Middle frontal gyrus (tissue), 1 donor: ENCODE measurements at regions not wholly inside any gene's neighbourhood (a gene's known extent, or its start where the extent isn't known, plus 50 kb on each side); places are given as distances from the start of the nearest gene placed in this dataset.
"Not testable (repeated sequence)": the region's sequence is repeated elsewhere in the genome, so short reads cannot be mapped to it uniquely, and the experiment has no call there.

Experiments
- DNase-seq: peaks from one replicate; pipeline ENCODE4 v3.0.0-alpha.2; 2015; ENCODE audit warnings: low spot score; ENCODE audit errors: extremely low spot score

DNA sequence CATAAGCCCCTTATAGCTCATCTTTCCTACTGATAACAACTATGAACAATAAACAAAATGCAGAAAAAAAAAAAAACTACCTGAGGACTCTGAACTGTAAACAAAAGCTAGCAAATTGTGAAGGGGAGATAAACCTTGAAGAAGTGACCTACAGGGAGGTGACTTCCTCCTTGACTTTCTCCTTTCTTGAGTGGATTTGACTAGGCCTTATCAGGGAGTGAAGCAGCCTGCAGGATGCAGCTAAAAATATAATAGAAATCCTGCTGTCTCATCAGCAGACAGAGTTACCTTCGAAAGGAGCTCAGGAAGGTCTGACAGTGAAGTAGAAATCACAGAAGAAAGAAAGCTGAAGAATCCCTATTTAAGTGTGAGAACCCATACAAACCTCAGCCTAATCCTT, 322.0 kb upstream of the HTR1E start:
- DNase-seq: no peak

GRCh38 chr6:86609549-86610388, 327.6 kb upstream of the HTR1E start:
- DNase-seq: no peak

GRCh38 chr6:86603364-86603763, 334.0 kb upstream of the HTR1E start:
- not testable (repeated sequence) for DNase-seq

- not testable (repeated sequence) for DNase-seq
These were observed 335.2 kb upstream of the HTR1E start for GRCh38 chr6:86602093-86602492.

- DNase-seq: not testable (repeated sequence)
These were observed 338.4 kb upstream of the HTR1E start for GRCh38 chr6:86598969-86599368.

DNA sequence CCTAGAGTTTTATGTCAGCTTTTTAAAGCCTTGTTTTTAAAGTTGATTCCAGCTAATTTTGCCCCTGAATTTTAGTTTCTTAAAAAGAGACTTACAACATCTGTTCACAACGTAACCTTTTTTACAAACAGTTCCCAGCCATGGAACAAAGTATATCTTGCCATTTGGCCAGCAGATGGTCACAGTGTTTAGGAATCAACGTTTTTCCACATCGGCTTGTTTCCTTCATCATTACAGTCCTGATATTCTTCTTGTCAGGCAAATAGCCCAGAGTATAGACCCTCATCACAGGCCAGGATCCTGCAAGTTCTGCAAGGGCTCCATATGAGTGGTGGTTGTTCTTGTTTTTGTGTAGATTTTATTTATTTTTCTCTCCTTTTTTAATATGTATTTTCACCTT, 341.7 kb upstream of the HTR1E start:
- DNase-seq: no peak

DNA sequence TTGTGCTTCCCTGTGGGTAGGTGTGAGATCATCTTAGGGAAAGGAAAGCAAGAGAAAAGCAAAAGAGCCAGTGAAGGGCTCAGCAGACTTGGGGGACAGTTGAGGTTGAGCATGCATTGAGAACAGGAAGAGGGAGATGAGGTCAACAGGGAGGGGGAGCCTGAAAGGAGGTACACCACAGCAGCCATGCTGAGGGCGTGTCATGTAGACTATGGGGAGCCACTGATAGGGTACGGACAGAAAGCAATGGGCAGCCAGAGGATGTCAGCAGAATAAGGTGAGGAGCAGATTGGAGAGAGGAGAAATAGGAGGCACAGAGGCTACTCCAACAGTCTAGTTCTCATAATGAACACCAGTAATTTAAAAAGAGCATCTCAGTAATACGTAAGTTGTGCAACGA, 351.1 kb upstream of the HTR1E start:
- no peak for DNase-seq

DNA sequence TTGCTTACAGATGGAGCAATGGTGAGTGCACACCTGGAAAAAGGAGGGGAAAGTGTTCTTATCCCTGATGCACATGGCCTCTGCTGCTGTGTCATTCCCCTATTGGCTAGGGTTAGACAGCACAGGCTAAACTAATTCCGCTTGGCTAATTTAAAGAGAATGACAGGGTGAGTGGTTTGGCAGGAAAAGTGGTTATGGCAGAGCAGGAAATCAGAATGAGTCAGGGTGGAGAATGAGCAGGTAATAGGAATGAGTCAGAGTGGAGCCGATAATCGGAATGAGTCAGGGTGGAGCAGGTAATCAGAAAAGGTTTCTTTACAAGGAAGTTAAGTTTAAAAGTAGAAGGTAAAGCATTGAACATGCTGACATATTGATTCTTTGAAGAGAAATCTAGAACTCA, 355.5 kb upstream of the HTR1E start:
- no peak for DNase-seq

DNA sequence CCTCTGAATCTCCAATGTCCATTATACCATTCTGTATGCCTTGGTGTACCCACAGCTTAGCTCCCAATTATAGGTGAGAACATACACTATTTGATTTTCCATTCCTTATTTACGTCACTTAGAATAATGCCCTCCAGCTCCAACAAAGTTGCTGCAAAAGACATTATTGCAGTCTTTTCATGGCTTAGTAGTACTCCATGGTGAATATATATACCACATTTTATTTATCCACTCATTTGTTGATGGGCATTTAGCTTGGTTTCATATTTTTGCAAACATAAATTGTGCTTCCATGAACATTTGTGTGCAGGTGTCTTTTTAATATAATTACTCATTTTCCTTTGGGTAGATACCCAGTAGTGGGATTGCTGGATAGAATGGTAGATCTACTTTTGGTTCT, 374.1 kb upstream of the HTR1E start:
- DNase-seq: no peak

DNA sequence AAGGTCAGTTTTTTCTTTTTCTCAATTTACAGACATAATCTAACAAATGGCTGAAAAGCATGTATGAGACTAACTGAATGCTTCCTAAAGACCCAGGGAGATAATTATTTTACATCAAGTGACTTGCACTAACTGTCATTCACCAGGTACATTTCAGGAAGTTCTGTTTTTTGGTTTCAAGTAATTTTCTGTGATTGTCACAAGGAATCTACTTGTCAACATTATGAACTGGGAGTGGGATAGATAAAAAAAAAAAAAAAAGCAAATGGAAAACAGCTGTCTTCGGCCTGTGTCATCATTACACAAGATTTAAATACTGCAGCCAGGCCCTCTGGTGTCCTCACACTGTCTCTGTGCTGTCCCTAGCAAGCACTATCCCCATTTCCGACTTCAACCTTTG, 379.0 kb upstream of the HTR1E start:
- DNase-seq: no peak

GRCh38 chr6:86537292-86537861, 400.0 kb upstream of the HTR1E start:
- no peak for DNase-seq

DNA sequence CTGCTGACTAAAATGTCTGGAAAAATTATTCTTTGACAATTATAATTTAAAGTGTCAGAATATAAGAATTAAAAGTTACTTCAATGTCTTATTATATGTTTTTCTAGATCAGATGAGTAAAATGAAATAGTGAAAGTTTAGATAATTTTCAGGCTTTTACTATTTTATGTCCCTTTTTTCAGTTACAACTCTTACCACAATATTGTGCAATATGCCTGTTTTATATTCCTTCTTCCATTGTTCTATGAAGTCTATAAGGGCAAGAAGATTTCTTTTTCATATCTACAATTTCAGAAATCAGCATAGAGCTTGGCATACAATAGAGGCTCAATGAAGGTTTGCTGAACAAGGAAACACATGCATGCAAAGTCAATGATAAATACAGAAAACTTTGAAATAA, 401.2 kb upstream of the HTR1E start:
- no peak for DNase-seq

DNA sequence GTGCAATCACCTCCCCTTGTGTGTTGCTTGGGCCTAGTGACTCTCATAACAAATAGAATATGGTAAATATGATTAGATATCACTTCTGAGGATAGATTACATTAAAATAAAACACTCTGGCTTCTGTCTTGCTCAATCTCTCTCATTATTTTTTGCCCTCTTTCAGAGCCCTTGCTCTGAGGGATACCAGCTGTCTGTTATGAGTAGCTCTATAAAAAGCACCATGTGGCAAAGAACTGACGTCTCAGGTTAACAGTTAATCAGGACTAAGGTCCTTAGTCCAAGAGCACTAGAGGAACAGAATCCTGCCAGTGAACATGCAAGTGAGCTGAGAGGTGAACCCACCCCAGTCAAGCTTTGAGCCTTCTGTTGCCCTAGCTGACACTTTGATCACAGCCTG, 402.2 kb upstream of the HTR1E start:
- DNase-seq: no peak

GRCh38 chr6:86529635-86530034, 407.7 kb upstream of the HTR1E start:
- DNase-seq: no peak

DNA sequence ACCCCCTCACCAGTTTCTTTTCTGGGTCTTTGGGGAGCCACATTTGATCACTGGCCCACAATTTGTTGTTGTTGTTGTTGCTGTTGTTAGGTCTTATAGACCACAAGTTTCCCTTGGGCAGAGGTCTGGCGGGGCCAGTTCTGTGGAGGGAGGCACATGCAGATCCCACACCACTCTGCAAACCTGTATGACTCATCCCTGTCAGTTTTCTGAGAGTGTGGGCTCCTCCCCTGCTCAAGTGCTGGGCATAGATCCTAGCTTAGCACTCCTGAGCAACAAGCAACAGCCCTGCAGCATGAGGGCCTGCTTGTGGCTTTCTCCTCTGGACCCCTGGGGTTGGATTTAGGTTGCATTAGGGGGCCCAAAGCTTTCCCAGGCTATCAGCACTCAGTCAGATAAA, 411.1 kb upstream of the HTR1E start:
- DNase-seq: no peak

DNA sequence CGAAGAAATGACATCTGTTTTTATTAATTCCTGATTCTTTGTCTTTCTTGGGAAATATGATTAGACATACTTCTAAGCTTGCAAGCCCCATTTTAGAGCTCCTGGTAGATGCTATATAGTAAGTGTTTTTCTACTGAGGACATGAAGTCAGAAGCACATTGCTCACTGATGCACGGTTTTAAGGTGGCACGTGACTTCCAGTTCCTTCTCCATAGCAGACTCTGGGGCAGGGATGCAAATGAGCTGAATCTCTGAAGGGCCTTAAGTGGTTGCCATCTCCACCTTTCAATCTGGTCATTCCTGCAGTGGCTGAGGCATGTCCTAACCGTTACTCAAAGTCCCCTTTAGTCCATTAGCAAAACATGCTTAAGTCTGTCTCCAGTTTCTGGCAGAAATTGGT, 421.2 kb upstream of the HTR1E start:
- no peak for DNase-seq

- no peak for DNase-seq
These were observed 425.4 kb upstream of the HTR1E start for GRCh38 chr6:86511962-86512361.

- no peak for DNase-seq
These were observed 429.1 kb upstream of the HTR1E start for GRCh38 chr6:86508230-86508629.

- no peak for DNase-seq
These were observed 434.8 kb upstream of the HTR1E start for GRCh38 chr6:86502497-86502896.

DNA sequence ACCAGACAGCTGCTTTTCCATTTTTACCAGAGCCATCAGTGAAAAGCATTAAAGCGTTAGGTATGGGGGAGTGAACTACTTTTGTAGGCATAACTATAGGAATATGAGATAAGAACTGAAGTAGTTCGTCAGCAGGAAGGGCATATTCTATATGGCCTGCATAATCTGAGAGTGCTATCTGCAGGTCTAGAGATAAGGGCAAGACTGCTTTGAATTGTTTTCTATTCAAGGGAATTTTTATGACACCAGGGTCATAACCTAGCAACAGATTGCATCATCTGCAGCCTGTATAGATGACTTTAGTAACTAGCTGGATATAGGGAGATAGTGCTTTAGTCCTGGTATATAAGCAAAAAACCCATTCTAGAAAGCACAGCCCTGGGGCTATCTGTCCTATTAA, 437.3 kb upstream of the HTR1E start:
- no peak for DNase-seq

DNA sequence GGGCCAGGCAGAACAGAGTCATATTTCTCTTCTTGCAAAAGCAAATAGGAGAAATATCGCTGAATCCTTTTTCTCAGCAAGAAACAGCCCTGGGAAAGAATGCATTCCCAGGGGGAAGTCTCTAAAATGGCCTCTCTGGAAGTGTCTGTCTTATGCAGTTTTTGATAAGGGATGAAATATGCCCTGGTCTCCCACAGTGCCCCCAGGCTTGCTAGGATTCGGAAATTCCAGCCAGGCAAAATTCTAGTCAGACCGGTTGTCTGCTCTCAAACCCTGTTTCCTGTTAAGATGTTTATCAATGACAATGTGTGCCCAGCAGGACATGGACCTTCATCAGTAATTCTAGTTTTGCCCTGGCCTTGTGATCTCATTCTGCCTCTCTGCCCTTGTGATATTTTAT, 448.3 kb upstream of the HTR1E start:
- not testable (repeated sequence) for DNase-seq

- DNase-seq: no peak
These were observed 449.6 kb upstream of the HTR1E start for GRCh38 chr6:86487660-86488221.

DNA sequence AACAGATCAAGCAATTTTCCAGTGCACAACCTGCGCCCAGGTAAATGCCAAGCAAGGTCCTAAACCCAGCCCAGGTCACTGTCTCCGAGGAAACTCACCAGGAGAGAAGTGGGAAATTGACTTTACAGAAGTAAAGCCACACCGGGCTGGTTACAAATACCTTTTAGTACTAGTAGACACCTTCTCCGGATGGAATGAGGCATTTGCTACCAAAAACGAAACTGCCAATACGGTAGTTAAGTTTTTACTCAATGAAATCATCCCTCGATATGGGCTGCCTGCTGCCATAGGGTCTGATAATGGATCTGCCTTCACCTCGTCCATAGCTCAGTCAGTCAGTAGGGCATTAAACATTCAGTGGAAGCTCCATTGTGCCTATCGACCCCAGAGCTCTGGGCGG, 459.0 kb upstream of the HTR1E start:
- DNase-seq: not testable (repeated sequence)
